ENCODE measurements at regions not wholly inside any gene's neighbourhood (a gene's known extent, or its start where the extent isn't known, plus 50 kb on each side); places are given as distances from the start of the nearest gene placed in this dataset.
"Not testable (repeated sequence)": the region's sequence is repeated elsewhere in the genome, so short reads cannot be mapped to it uniquely, and the experiment has no call there.

- H3K9me3 Mint-ChIP-seq: no peaks in the 10 kb centered on the region
- DNase-seq: no peak
- no peaks in the 10 kb centered on the region for H3K4me1 Mint-ChIP-seq (ENCODE audit: low read depth)
- no peak overlapping the region for H3K27ac Mint-ChIP-seq
- H3K4me3 Mint-ChIP-seq: no peak overlapping the region
- H3K27me3 Mint-ChIP-seq: no peaks in the 10 kb centered on the region
- H3K36me3 Mint-ChIP-seq (ENCODE audit: low read depth): no peaks in the 10 kb centered on the region
Observed at GRCh38 chr2:220569112-220569897, 941.9 kb downstream of the SLC4A3 start.

GRCh38 chr2:220572385-220572784, 945.0 kb downstream of the SLC4A3 start:
- no peak for DNase-seq
- no peaks in the 10 kb centered on the region for H3K36me3 Mint-ChIP-seq (ENCODE audit: low read depth)
- no peaks in the 10 kb centered on the region for H3K4me1 Mint-ChIP-seq (ENCODE audit: low read depth)
- no peak overlapping the region for H3K4me3 Mint-ChIP-seq
- H3K27me3 Mint-ChIP-seq: no peaks in the 10 kb centered on the region
- no peak overlapping the region for H3K27ac Mint-ChIP-seq
- H3K9me3 Mint-ChIP-seq: no peaks in the 10 kb centered on the region

- no peak overlapping the region for H3K4me3 Mint-ChIP-seq
- no peaks in the 10 kb centered on the region for H3K27me3 Mint-ChIP-seq
- H3K4me1 Mint-ChIP-seq (ENCODE audit: low read depth): no peaks in the 10 kb centered on the region
- no peak overlapping the region for H3K27ac Mint-ChIP-seq
- H3K36me3 Mint-ChIP-seq (ENCODE audit: low read depth): no peaks in the 10 kb centered on the region
- DNase-seq: no peak
- no peaks in the 10 kb centered on the region for H3K9me3 Mint-ChIP-seq
Observed at GRCh38 chr2:220574038-220574437, 946.6 kb downstream of the SLC4A3 start.

DNA sequence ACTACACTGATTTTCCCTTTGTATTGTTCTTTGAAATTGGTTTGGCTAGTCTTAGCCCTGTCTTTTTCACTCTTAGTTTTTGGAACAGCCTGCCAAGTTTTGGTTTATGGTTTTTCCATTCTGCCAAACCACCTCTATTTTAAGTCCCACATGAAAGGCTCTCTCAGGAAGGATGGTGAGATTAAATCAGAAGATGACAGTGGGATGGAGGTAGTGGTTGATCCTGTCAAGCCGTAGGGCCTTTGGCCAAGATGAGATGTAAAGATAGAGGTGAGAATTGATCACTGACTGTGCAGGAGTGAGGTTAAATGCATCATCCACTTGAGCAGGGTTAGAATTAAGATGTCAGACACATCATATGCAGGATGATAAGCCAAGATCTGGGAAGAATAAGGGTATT, 948.5 kb downstream of the SLC4A3 start:
- H3K36me3 Mint-ChIP-seq (ENCODE audit: low read depth): no peaks in the 10 kb centered on the region

DNA sequence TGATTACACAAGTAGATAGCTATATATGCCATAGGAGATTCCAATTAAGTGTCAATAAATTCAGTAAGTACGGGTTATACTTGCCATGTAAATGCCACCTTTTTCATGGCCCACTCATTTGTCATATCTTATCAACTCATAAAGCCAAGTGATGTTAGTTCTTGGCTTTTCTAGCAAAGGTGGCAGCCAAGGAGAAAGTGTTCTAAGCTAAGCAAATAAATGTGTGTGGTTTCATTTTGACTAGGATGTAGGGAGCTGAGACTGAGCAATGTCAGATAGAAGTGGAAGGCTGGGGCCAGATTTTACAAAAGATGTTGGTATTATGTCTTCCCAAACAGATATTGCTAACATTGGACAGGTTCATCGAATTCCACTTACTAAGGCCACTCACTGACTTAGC, 952.0 kb downstream of the SLC4A3 start:
- H3K4me3 Mint-ChIP-seq: no peak overlapping the region
- H3K4me1 Mint-ChIP-seq (ENCODE audit: low read depth): no peaks in the 10 kb centered on the region
- no peak for DNase-seq
- H3K36me3 Mint-ChIP-seq (ENCODE audit: low read depth): no peaks in the 10 kb centered on the region
- H3K27ac Mint-ChIP-seq: no peak overlapping the region
- peaks cover 4% of the 10 kb centered on the region for H3K27me3 Mint-ChIP-seq
- no peaks in the 10 kb centered on the region for H3K9me3 Mint-ChIP-seq

More for the DNA sequence above, 948.5 kb downstream of the SLC4A3 start:
- H3K9me3 Mint-ChIP-seq: no peaks in the 10 kb centered on the region
- H3K27me3 Mint-ChIP-seq: peaks cover 4% of the 10 kb centered on the region
- H3K4me1 Mint-ChIP-seq (ENCODE audit: low read depth): no peaks in the 10 kb centered on the region
- no peak overlapping the region for H3K4me3 Mint-ChIP-seq
- no peak for DNase-seq
- no peak overlapping the region for H3K27ac Mint-ChIP-seq

- H3K27ac Mint-ChIP-seq: no peak overlapping the region
- no peak overlapping the region for H3K4me3 Mint-ChIP-seq
- no peak for DNase-seq
- no peaks in the 10 kb centered on the region for H3K36me3 Mint-ChIP-seq (ENCODE audit: low read depth)
- H3K4me1 Mint-ChIP-seq (ENCODE audit: low read depth): no peaks in the 10 kb centered on the region
- H3K27me3 Mint-ChIP-seq: peaks cover 4% of the 10 kb centered on the region
- H3K9me3 Mint-ChIP-seq: no peaks in the 10 kb centered on the region
Observed at GRCh38 chr2:220580113-220580512, 952.7 kb downstream of the SLC4A3 start.

DNA sequence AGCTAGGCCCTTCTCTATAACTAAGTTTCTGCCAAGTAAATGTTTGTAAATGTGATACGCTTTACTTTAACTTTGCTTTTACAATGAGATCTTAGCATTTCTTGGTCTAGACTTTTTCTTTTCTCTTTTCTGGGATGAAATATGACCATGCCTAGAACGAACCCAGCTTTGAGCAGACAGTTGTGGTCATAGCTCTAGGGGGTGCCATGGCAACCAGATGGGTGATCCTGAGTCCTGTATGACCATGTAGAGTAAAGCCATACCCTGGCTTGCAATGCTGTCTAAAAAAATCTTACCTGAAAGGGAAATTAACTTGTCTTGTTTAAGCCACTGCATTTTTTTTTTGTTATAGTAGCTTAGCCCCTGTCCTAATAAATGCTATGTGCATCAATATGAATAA, 956.3 kb downstream of the SLC4A3 start:
- Mint-ChIP-seq H3K36me3 (ENCODE audit: low read depth) (no peaks in the 10 kb centered on the region), H3K27ac (no peak overlapping the region), H3K9me3 (no peaks in the 10 kb centered on the region), H3K27me3 (peaks cover 4% of the 10 kb centered on the region), H3K4me3 (no peak overlapping the region), H3K4me1 (ENCODE audit: low read depth) (no peaks in the 10 kb centered on the region)
- no peak for DNase-seq

GRCh38 chr2:220585241-220585640, 957.8 kb downstream of the SLC4A3 start:
- Mint-ChIP-seq H3K4me1 (ENCODE audit: low read depth) (no peaks in the 10 kb centered on the region), H3K27ac (no peak overlapping the region), H3K9me3 (no peaks in the 10 kb centered on the region), H3K36me3 (ENCODE audit: low read depth) (no peaks in the 10 kb centered on the region), H3K27me3 (peaks cover 4% of the 10 kb centered on the region), H3K4me3 (no peak overlapping the region)
- DNase-seq: no peak

DNA sequence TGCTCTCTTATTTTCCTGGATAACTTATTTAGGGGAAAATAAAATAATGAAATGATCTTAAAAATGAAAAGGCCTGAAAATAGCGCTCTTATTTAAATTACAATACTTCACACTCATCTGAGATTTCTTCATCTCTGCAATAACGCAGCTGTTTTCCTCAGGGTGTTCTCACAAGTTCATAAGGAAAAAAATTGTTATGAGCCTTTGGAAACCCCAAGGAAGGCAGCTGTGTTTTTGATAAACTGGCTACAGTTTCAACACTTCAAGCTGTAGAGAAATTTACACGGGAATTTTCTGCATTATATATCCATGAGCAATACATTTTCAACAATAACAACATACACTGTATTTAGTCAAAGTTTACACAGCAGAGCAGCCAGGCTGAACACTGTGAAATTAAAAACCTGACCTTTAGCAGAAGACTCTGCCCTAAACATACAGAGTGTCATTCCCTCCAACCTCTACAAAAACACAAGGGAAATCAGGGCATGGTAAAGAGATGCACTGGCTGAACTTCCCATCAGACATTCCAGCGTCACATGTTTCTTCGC, 959.6 kb downstream of the SLC4A3 start:
- Mint-ChIP-seq H3K36me3 (ENCODE audit: low read depth) (no peaks in the 10 kb centered on the region), H3K4me1 (ENCODE audit: low read depth) (no peaks in the 10 kb centered on the region), H3K27ac (no peak overlapping the region), H3K9me3 (no peaks in the 10 kb centered on the region), H3K4me3 (no peak overlapping the region), H3K27me3 (no peaks in the 10 kb centered on the region)
- no peak for DNase-seq

DNA sequence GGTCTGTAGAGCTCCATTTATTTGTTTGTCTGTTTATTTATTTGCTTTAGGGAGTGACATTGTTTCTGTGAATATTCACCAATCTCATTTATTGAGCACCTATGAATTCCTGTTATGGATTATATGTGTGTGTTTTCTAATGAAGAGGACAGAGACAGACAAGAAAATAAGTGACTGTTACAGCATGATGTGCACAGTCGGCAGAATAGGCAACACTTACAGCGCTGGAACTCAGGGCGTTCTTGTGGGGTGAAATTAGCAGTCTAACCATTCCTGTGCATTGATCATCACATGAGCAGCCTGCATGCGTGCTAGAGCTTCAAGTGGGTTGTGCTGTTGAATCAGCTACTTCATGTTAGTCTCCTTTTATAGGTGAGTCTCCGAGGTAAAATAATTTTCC, 960.7 kb downstream of the SLC4A3 start:
- Mint-ChIP-seq H3K27ac (no peak overlapping the region), H3K27me3 (no peaks in the 10 kb centered on the region), H3K4me3 (no peak overlapping the region), H3K9me3 (no peaks in the 10 kb centered on the region), H3K4me1 (ENCODE audit: low read depth) (no peaks in the 10 kb centered on the region), H3K36me3 (ENCODE audit: low read depth) (no peaks in the 10 kb centered on the region)
- DNase-seq: no peak

DNA sequence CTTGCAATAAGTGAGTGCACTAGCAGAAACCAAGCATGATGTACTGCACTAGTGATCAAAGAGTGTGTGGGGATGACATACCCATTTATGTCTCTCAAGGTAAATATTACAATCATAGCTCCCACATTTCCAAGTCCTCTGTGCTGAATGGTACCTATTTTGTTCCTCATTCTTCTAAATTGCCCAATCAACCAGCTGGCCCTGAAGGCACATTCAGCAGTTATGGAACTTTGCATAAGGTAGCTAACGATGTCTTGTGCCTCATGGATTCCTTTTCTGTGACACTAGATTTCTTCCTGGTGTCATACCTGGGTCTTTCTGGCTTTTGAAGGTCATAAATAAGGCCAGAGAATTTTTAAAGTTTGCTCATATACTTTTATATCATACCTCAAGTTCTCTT, 963.0 kb downstream of the SLC4A3 start:
- Mint-ChIP-seq H3K9me3 (no peaks in the 10 kb centered on the region), H3K4me3 (no peak overlapping the region), H3K36me3 (ENCODE audit: low read depth) (no peaks in the 10 kb centered on the region), H3K27me3 (no peaks in the 10 kb centered on the region), H3K27ac (no peak overlapping the region), H3K4me1 (ENCODE audit: low read depth) (no peaks in the 10 kb centered on the region)
- no peak for DNase-seq

GRCh38 chr2:220593526-220593925, 966.1 kb downstream of the SLC4A3 start:
- Mint-ChIP-seq H3K27ac (no peak overlapping the region), H3K36me3 (ENCODE audit: low read depth) (no peaks in the 10 kb centered on the region), H3K4me1 (ENCODE audit: low read depth) (no peaks in the 10 kb centered on the region), H3K4me3 (no peak overlapping the region), H3K27me3 (no peaks in the 10 kb centered on the region), H3K9me3 (no peaks in the 10 kb centered on the region)
- DNase-seq: no peak

- Mint-ChIP-seq H3K4me1 (ENCODE audit: low read depth) (no peaks in the 10 kb centered on the region), H3K27me3 (peaks cover 3% of the 10 kb centered on the region), H3K4me3 (no peak overlapping the region), H3K27ac (no peak overlapping the region), H3K9me3 (peaks cover 4% of the 10 kb centered on the region), H3K36me3 (ENCODE audit: low read depth) (no peaks in the 10 kb centered on the region)
- no peak for DNase-seq
Observed at GRCh38 chr2:220601674-220602073, 970.4 kb downstream of the EPHA4 start.

DNA sequence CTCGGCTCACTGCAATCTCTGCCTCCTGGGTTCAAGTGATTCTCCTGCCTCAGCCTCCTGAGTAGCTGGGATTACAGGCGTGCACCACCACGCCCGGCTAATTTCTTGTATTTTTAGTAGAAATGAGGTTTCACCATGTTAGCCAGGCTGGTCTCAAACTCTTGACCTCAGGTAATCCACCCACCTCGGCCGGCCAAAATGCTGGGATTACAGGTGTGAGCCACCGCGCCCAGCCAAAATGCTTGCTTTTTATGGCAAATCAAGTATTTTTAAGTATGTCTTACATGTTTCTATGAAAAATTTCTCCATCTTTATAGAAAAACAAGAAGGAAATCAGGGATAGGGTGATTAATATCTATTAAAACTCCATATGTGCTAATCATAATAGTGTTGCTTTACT, 959.1 kb downstream of the EPHA4 start:
- not testable (repeated sequence) for DNase-seq, H3K27ac Mint-ChIP-seq, H3K9me3 Mint-ChIP-seq

GRCh38 chr2:220614064-220614463, 958.0 kb downstream of the EPHA4 start:
- Mint-ChIP-seq H3K27ac (no peak overlapping the region), H3K36me3 (ENCODE audit: low read depth) (no peaks in the 10 kb centered on the region), H3K4me1 (ENCODE audit: low read depth) (no peaks in the 10 kb centered on the region), H3K9me3 (no peaks in the 10 kb centered on the region), H3K27me3 (peaks cover 3% of the 10 kb centered on the region), H3K4me3 (no peak overlapping the region)
- DNase-seq: no peak

More for the DNA sequence above, 959.1 kb downstream of the EPHA4 start:
- not testable (repeated sequence) for H3K36me3 Mint-ChIP-seq (ENCODE audit: low read depth); H3K4me1 Mint-ChIP-seq (ENCODE audit: low read depth); H3K4me3 Mint-ChIP-seq; H3K27me3 Mint-ChIP-seq

All from activated T-cell treated with anti-CD3 and anti-CD28 coated beads, Interleukin-2, amount 50 U/mL, for 24 hours (primary cell).